OCI-LY7 (cell line): ENCODE measurements at regions not wholly inside any gene's neighbourhood (a gene's known extent, or its start where the extent isn't known, plus 50 kb on each side); places are given as distances from the start of the nearest gene placed in this dataset.

Experiments used
- BruUV-seq: library from RNA; stranded (reverse); fragments of 400-500 nt; replicated peaks from 2 replicates; lab custom pipeline; 2021; lab: Mats Ljungman, UMichigan
- CTCF ChIA-PET: fragments of 300-600 bp; sonication (Branson Sonifier 250); formaldehyde crosslinking; loops from one replicate; lab custom pipeline; 2022; ENCODE audit warnings: antibody characterized with exemption; ENCODE audit not compliant: unreplicated experiment; lab: Charles Lee
- POLR2A ChIA-PET: fragments of 300-600 bp; sonication (Branson Sonifier 250); formaldehyde crosslinking; loops from one replicate; lab custom pipeline; 2022; ENCODE audit warnings: antibody characterized with exemption; lab: Charles Lee
- DNase-seq: peaks from one replicate; pipeline ENCODE4 v3.0.0-alpha.2; 2015; ENCODE audit warnings: low spot score
- H2AFZ ChIP-seq: fragments of 200-600 bp; sonication (generic), shearing (Covaris generic); 2 replicates; pipeline ENCODE4 v1.6.1; 2014; ENCODE audit warnings: mild to moderate bottlenecking, antibody characterized with exemption, low read length, moderate library complexity
- H3K27ac ChIP-seq: fragments of 200-600 bp; sonication (generic); 2 replicates; pipeline ENCODE4 v1.5.1; 2014; ENCODE audit warnings: mixed run types, low read depth, mild to moderate bottlenecking, moderate library complexity, low read length, inconsistent platforms; ENCODE audit not compliant: poor library complexity, severe bottlenecking
- H3K36me3 ChIP-seq: fragments of 200-600 bp; sonication (generic); 2 replicates; pipeline ENCODE4 v1.6.1; 2014; ENCODE audit warnings: mild to moderate bottlenecking, antibody characterized with exemption, low read length, moderate library complexity, mixed read lengths; ENCODE audit not compliant: insufficient read depth
- H3K4me1 ChIP-seq: fragments of 200-600 bp; sonication (generic); 2 replicates; pipeline ENCODE4 v1.5.1; 2014; ENCODE audit warnings: mild to moderate bottlenecking, low read length; ENCODE audit not compliant: insufficient read depth, poor library complexity, severe bottlenecking
- H3K4me2 ChIP-seq: fragments of 200-600 bp; sonication (generic); 2 replicates; pipeline ENCODE4 v1.6.1; 2014; ENCODE audit warnings: mild to moderate bottlenecking, low read length
- H3K4me3 ChIP-seq: fragments of 200-600 bp; sonication (generic); 2 replicates; pipeline ENCODE4 v1.5.1; 2014; ENCODE audit warnings: mild to moderate bottlenecking, low read depth, low read length; ENCODE audit not compliant: poor library complexity, severe bottlenecking
- H3K79me2 ChIP-seq: fragments of 200-600 bp; sonication (generic); 2 replicates; pipeline ENCODE4 v1.6.1; 2016; ENCODE audit warnings: low read depth, mild to moderate bottlenecking, low read length, moderate library complexity, mixed read lengths; ENCODE audit not compliant: insufficient read depth
- H3K9me2 ChIP-seq: fragments of 200-600 bp; sonication (generic); 2 replicates; pipeline ENCODE4 v1.6.1; 2016; ENCODE audit warnings: mild to moderate bottlenecking, low read length, mixed read lengths; ENCODE audit not compliant: insufficient read depth
- H3K9me3 ChIP-seq: fragments of 200-600 bp; sonication (generic); 2 replicates; pipeline ENCODE4 v1.6.1; 2014; ENCODE audit warnings: mild to moderate bottlenecking, mixed run types, low read length, mixed read lengths
- H4K20me1 ChIP-seq: fragments of 200-600 bp; sonication (generic); 2 replicates; pipeline ENCODE4 v1.6.1; 2014; ENCODE audit warnings: mild to moderate bottlenecking, antibody characterized with exemption, low read length, moderate library complexity, mixed read lengths; ENCODE audit not compliant: insufficient read depth
- EZH2phosphoT487 ChIP-seq: fragments of 200-600 bp; sonication (generic); IDR thresholded peaks from 2 replicates; pipeline ENCODE4 v1.6.1; 2018; ENCODE audit warnings: low read depth, borderline replicate concordance, mild to moderate bottlenecking, mixed run types, antibody characterized with exemption, low read length, moderate library complexity, mixed read lengths
- intact Hi-C: fragments of 100-400 bp; cut with micrococcal nuclease; formaldehyde crosslinking; loops from one replicate; pipeline ENCODE4 v1.10.0; 2022; ENCODE audit not compliant: unreplicated experiment
- TF ChIP-seq, protein P1 (sequence below): fragments of 200-600 bp; sonication (generic); conservative IDR thresholded peaks from 2 replicates; pipeline ENCODE4 v1.5.1; 2014; ENCODE audit warnings: mild to moderate bottlenecking, antibody characterized with exemption, low read length, moderate library complexity, mixed read lengths

DNA sequence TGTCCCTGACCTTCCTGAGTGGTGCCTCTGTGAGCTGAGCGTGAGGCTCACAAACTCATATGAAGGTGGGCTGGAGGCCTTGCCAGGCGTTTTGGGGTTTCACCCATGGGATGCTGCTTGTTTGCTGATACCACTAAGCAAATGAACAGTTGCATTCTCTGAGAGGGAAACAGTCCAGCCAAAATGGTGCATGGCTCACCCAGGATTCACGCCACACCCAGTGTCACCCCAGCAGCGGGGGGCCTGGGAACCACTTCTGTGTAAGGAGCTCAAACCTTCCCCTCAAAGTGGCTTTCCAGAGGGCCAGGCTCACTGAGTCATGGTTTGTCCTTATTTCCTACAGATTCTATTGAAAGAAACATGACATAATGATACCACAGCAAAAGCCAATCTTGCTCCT, 928.1 kb downstream of the TBC1D22A start:
- no peaks in the 10 kb centered on the region for H3K36me3 ChIP-seq
- H4K20me1 ChIP-seq = no peaks in the 10 kb centered on the region
- ChIA-PET CTCF (interaction anchor here (0.8 kb wide), 1 partner anchor 104 kb away, joined by 3 read pairs; no protein-coding TSS in a partner anchor), POLR2A (interaction anchor here (1.0 kb wide), 1 partner anchor 12 kb away, joined by 4 read pairs; no protein-coding TSS in a partner anchor)
- no peaks in the 10 kb centered on the region for H3K4me1 ChIP-seq
- H3K9me3 ChIP-seq = no peaks in the 10 kb centered on the region
- H3K4me3 ChIP-seq = no peak overlapping the region
- H3K27ac ChIP-seq = no peak overlapping the region
- intact Hi-C loops = no loop called here
- no peaks in the 10 kb centered on the region for H3K9me2 ChIP-seq
- TF ChIP-seq, protein P1, sequence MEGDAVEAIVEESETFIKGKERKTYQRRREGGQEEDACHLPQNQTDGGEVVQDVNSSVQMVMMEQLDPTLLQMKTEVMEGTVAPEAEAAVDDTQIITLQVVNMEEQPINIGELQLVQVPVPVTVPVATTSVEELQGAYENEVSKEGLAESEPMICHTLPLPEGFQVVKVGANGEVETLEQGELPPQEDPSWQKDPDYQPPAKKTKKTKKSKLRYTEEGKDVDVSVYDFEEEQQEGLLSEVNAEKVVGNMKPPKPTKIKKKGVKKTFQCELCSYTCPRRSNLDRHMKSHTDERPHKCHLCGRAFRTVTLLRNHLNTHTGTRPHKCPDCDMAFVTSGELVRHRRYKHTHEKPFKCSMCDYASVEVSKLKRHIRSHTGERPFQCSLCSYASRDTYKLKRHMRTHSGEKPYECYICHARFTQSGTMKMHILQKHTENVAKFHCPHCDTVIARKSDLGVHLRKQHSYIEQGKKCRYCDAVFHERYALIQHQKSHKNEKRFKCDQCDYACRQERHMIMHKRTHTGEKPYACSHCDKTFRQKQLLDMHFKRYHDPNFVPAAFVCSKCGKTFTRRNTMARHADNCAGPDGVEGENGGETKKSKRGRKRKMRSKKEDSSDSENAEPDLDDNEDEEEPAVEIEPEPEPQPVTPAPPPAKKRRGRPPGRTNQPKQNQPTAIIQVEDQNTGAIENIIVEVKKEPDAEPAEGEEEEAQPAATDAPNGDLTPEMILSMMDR = no peak
- no peak for TF ChIP-seq EZH2phosphoT487
- no peak overlapping the region for H2AFZ ChIP-seq
- BruUV-seq = no TSS peak
- DNase-seq = no peak
- H3K79me2 ChIP-seq = no peaks in the 10 kb centered on the region
- no peak overlapping the region for H3K4me2 ChIP-seq

- ChIA-PET POLR2A (interaction anchor here (1.0 kb wide), 1 partner anchor 12 kb away, joined by 4 read pairs; no protein-coding TSS in a partner anchor), CTCF (interaction anchor here (0.7 to 0.8 kb wide), 2 partner anchors 88 to 105 kb away, joined by 3 read pairs; no protein-coding TSS in a partner anchor)
- H3K4me2 ChIP-seq = no peak overlapping the region
- no peak for DNase-seq
- BruUV-seq = no TSS peak
- H3K4me1 ChIP-seq = no peaks in the 10 kb centered on the region
- H3K27ac ChIP-seq = no peak overlapping the region
- H2AFZ ChIP-seq = no peak overlapping the region
- TF ChIP-seq, protein P1 = no peak
- no peak for TF ChIP-seq EZH2phosphoT487
- H4K20me1 ChIP-seq = no peaks in the 10 kb centered on the region
- H3K4me3 ChIP-seq = no peak overlapping the region
- intact Hi-C loops = no loop called here
- H3K9me2 ChIP-seq = no peaks in the 10 kb centered on the region
- H3K9me3 ChIP-seq = no peaks in the 10 kb centered on the region
- H3K79me2 ChIP-seq = no peaks in the 10 kb centered on the region
- H3K36me3 ChIP-seq = no peaks in the 10 kb centered on the region
Measured at GRCh38 chr22:47690166-47690565, 927.7 kb downstream of the TBC1D22A start.

DNA sequence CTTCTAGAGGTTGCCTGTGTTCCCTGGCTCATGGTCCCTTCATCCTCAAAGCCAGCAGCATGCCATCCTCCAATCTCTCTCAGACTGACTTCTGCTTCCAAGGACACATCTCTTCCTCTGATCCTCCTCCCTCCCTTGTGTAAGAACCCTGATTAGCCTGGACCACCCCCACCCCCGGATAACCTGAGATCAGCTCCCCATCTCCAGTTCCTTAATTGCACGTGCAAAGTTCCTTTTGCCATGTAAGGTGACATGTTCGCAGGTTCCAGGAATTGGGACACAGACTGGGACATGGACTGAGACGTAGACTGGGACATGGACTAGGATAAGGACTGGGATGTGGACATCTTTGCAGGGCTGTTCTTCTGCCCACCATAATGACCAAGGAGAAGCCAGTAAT, 925.3 kb downstream of the TBC1D22A start:
- Histone ChIP-seq H4K20me1 (no peaks in the 10 kb centered on the region), H3K4me3 (no peak overlapping the region), H2AFZ (no peak overlapping the region), H3K4me2 (no peak overlapping the region), H3K79me2 (no peaks in the 10 kb centered on the region), H3K36me3 (no peaks in the 10 kb centered on the region), H3K4me1 (no peaks in the 10 kb centered on the region), H3K9me2 (no peaks in the 10 kb centered on the region), H3K9me3 (no peaks in the 10 kb centered on the region), H3K27ac (no peak overlapping the region)
- no TSS peak for BruUV-seq
- TF ChIP-seq, protein P1 = no peak
- no peak for TF ChIP-seq EZH2phosphoT487
- intact Hi-C loops = no loop called here
- POLR2A ChIA-PET = interaction anchor here (0.8 kb wide), 1 partner anchor 756 kb away, joined by 3 read pairs; no protein-coding TSS in a partner anchor
- no peak for DNase-seq
- CTCF ChIA-PET = no interaction called here
